ENCODE measurements at regions not wholly inside any gene's neighbourhood (a gene's known extent, or its start where the extent isn't known, plus 50 kb on each side); places are given as distances from the start of the nearest gene placed in this dataset.

- no peaks in the 10 kb centered on the region for H3K4me1 ChIP-seq
- H3K9me3 ChIP-seq = no peaks in the 10 kb centered on the region
- no peak overlapping the region for H3K27ac ChIP-seq
- no peaks in the 10 kb centered on the region for H3K27me3 ChIP-seq
- H3K36me3 ChIP-seq = no peaks in the 10 kb centered on the region
- intact Hi-C loops (cut with DNase I) = no loop called here
- TF ChIP-seq CTCF (IDR thresholded peaks at IDR 0.05) (no peak), POLR2AphosphoS5 (IDR thresholded peaks at IDR 0.05) (no peak), POLR2A (IDR thresholded peaks at IDR 0.05) (no peak)
- DNase-seq = no peak
- no peak overlapping the region for H3K4me3 ChIP-seq
Observed at GRCh38 chr7:113402482-113402881, 284.1 kb upstream of the SMIM30 start.

GRCh38 chr7:113402005-113402404 lies 283.7 kb upstream of the SMIM30 start:
- Histone ChIP-seq H3K4me3 (no peak overlapping the region), H3K9me3 (no peaks in the 10 kb centered on the region), H3K36me3 (no peaks in the 10 kb centered on the region), H3K27me3 (no peaks in the 10 kb centered on the region), H3K27ac (no peak overlapping the region), H3K4me1 (no peaks in the 10 kb centered on the region)
- TF ChIP-seq CTCF (IDR thresholded peaks at IDR 0.05) = no peak
- no peak for TF ChIP-seq EP300 (IDR thresholded peaks at IDR 0.05)
- TF ChIP-seq POLR2AphosphoS5 (IDR thresholded peaks at IDR 0.05) = no peak
- TF ChIP-seq POLR2A (IDR thresholded peaks at IDR 0.05) = no peak
- WGBS, 2 donors = 62 to 65% methylated on average over 2 of the region's 2 CpGs
- no peak for DNase-seq
- intact Hi-C loops (cut with DNase I) = no loop called here

- Histone ChIP-seq H3K36me3 (no peaks in the 10 kb centered on the region), H3K27ac (no peak overlapping the region), H3K27me3 (no peaks in the 10 kb centered on the region), H3K4me1 (no peaks in the 10 kb centered on the region), H3K9me3 (no peaks in the 10 kb centered on the region), H3K4me3 (no peak overlapping the region)
- no peak for TF ChIP-seq POLR2AphosphoS5 (IDR thresholded peaks at IDR 0.05)
- no peak for TF ChIP-seq EP300 (IDR thresholded peaks at IDR 0.05)
- no peak for TF ChIP-seq CTCF (IDR thresholded peaks at IDR 0.05)
- TF ChIP-seq POLR2A (IDR thresholded peaks at IDR 0.05) = no peak
- WGBS, 2 donors = 53 to 55% methylated on average over 3 of the region's 3 CpGs
- intact Hi-C loops (cut with DNase I) = no loop called here
- no peak for DNase-seq
Observed at GRCh38 chr7:113394856-113395255, 276.5 kb upstream of the SMIM30 start.

GRCh38 chr7:113392841-113393540 lies 274.6 kb upstream of the SMIM30 start:
- WGBS, 2 donors = 46 to 64% methylated on average over 2 of the region's 2 CpGs
- Histone ChIP-seq H3K4me1 (no peaks in the 10 kb centered on the region), H3K27ac (no peak overlapping the region), H3K4me3 (no peak overlapping the region), H3K9me3 (no peaks in the 10 kb centered on the region), H3K36me3 (no peaks in the 10 kb centered on the region), H3K27me3 (no peaks in the 10 kb centered on the region)
- TF ChIP-seq CTCF (IDR thresholded peaks at IDR 0.05) (no peak), EP300 (IDR thresholded peaks at IDR 0.05) (no peak), POLR2AphosphoS5 (IDR thresholded peaks at IDR 0.05) (no peak), POLR2A (IDR thresholded peaks at IDR 0.05) (no peak)
- no peak for DNase-seq
- intact Hi-C loops (cut with DNase I) = no loop called here

- H3K27me3 ChIP-seq = no peaks in the 10 kb centered on the region
- intact Hi-C loops (cut with DNase I) = no loop called here
- DNase-seq = no peak
Observed at GRCh38 chr7:113392421-113392820, 274.1 kb upstream of the SMIM30 start.

More at GRCh38 chr7:113392421-113392820, 274.1 kb upstream of the SMIM30 start:
- no peak overlapping the region for H3K27ac ChIP-seq
- WGBS, 2 donors = 68 to 69% methylated on average over 6 of the region's 6 CpGs
- no peaks in the 10 kb centered on the region for H3K9me3 ChIP-seq
- no peak for TF ChIP-seq CTCF (IDR thresholded peaks at IDR 0.05)
- no peak for TF ChIP-seq POLR2AphosphoS5 (IDR thresholded peaks at IDR 0.05)
- no peak for TF ChIP-seq EP300 (IDR thresholded peaks at IDR 0.05)
- TF ChIP-seq POLR2A (IDR thresholded peaks at IDR 0.05) = no peak
- no peaks in the 10 kb centered on the region for H3K4me1 ChIP-seq
- H3K36me3 ChIP-seq = no peaks in the 10 kb centered on the region
- H3K4me3 ChIP-seq = no peak overlapping the region
